HG03457 (cell line): ENCODE measurements at regions not wholly inside any gene's neighbourhood (a gene's known extent, or its start where the extent isn't known, plus 50 kb on each side); places are given as distances from the start of the nearest gene placed in this dataset.
"Not testable (repeated sequence)": the region's sequence is repeated elsewhere in the genome, so short reads cannot be mapped to it uniquely, and the experiment has no call there.

Experiments used
- ATAC-seq: cut with Tn5 transposase; IDR thresholded peaks from one replicate; pipeline ENCODE4 v1.9.1; 2021; ENCODE audit warnings: moderate number of reproducible peaks; ENCODE audit not compliant: unreplicated experiment

DNA sequence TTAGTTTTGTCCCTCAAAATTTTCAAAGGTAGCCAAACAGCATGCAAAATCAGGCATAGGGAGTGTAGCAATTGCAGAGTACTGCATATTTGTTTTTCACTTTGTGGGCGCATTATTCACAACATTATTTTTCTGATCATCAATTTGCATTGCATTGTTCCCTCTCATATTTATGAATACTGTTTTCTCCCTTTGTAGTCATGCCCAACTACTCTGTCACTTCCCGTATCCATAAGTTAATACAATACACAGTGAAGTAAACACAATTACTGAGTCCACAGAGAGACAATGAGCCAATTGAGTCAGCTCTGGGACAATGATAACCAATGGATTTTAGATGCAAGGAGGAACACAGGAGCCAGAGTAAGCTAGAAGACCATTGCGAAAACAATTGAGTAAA, 944.0 kb upstream of the ADGRL4 start:
- ATAC-seq: no peak

DNA sequence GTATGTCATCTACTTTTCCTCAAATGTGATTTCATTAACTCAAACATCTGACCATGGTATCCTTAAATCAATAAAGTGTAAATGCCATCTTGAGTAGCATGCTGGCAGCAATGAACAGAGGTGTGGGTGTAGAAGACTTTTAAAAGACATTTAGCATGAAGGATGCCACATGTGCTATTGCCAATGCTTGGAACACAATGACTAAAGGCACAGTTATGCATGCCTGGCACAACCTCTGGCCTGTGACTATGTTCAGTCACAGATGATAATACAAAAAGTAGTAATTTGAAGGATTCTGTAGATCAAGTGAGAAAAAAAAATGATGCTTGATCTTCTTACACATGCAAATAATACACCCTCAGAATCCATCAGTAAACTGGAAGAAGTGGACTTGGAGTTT, 938.9 kb upstream of the ADGRL4 start:
- no peak for ATAC-seq

DNA sequence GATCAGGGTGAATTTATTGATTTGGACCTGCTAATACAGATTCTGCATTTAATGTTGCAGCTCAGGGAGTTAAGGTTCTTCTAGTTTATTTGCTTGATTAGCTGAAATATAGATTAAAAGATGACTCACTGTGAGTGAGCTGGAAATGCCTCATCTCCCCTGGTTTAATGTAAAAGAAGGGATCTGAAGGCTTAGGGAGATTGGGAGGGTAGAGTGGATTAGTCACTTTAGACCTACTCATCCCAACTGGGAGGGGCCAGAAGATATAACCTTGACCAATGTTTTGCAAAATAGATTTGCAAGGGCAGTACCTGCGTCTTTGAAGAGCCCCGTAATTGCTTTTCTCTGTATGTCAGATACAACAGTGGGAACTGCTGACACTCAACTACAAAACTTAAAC, 922.8 kb upstream of the ADGRL4 start:
- no peak for ATAC-seq

DNA sequence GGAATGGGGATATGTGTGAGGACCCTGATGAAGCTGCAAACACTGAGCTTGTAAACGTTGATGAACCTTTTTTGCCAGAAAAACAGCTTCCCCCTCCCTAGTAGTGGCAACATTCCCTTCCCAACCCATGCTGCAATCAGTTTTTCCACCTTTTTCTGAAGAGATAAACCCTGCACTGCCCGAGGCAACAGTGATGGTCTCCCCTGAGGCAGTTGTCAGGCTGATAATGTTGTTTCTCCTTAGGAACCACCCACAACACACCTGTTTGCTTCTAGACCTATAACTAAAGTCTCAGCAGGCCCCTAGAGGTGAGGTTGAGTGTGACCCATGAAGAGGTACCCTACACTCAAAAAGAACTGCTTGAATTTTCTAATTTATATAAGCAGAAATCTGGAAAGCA, 922.4 kb upstream of the ADGRL4 start:
- no peak for ATAC-seq

- no peak for ATAC-seq
Observed at GRCh38 chr1:79920960-79921669, 914.6 kb upstream of the ADGRL4 start.

DNA sequence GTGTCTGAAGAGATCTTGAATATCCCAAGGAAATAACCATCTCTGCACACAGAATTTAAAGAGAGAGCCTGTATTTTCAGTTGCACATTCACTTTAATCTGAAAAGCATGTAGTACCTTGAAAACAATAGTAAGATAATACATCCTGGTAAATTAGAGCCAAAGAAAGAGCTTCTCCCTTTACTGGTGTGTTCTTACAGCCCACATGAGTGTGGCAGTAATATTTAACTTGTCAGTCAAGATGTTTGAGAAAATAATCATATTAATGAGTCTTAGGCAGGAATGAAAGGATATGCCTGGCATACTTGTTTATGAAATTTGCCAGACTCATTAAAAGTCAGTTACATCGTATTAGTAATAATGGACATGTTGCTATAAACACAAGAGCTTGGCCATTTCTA, 908.4 kb upstream of the ADGRL4 start:
- ATAC-seq: no peak

GRCh38 chr1:79912813-79913212, 906.3 kb upstream of the ADGRL4 start:
- ATAC-seq: no peak

DNA sequence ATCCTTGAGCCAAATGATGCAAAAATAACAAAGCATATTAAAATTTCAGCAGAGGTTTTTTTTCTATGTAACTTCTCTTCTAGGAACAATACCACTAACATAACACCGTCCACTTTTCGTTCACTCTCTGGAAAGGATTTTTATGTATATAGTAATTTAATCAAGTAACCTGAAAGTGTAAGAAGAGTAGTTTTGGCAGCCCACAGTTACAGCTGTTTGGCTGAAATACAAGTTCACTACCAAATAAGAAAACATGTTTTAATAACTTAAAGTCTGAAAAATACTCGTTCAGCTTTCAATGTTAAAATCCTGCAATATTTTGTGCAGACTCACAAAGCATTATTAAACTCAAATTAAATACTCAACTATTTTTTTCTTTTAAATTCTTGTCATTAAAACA, 896.8 kb upstream of the ADGRL4 start:
- no peak for ATAC-seq

GRCh38 chr1:79902418-79902817, 895.9 kb upstream of the ADGRL4 start:
- ATAC-seq: no peak

DNA sequence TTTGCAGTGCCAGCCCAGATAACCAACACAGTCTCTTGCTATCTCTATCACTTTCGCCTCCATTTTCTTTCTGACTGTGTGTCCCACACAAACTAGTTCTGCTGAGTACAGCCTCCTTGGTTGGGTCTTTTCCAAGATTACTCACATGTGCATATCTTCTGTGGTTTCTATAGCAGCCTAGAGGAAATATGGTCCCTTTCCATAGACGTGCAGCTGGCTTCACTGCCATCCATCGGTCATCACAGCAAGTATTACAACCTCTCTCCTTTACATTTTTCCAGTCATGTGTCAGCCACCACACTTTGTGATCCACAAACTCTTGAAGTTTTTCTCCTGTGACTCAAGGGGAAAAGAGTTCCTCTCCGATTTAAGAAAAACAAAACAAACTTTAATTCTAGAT, 893.4 kb upstream of the ADGRL4 start:
- ATAC-seq: no peak

DNA sequence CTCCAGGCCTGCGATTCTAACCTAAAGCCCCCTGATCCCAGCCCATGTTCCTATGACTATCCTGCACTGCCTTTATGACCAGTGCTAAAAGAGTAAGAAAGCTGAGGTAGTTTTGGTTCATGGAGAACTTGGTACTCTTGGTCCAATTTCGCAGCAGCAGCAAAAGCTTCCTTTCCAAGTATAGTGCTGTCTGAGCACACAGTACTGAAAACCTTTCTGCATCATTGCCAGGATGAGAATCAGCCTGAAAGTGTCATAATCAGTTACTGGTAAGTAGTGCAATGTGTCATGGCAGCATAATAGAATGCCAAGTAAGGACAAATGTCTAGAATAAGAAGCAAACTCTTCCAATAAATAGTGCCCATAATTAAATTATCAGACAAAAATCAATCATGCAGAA, 889.6 kb upstream of the ADGRL4 start:
- ATAC-seq: no peak

DNA sequence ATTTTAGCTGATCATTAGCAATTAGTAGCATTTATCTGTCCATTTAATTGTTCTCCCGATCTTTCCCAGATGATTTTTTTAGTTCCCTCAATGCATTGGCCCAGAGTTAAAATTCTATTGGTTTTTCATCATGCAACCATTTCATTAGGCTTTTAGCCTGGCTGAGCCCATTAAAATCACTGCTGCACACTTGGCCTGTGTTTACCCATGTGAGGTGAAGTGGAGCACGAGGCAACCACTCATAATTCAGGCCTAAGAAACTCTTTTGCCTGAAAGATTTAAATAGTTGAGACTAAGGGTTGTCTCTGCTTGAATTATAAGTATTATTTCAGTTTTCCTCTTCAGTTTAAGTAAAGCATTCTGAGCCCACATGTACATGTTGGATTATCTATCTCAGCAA, 889.0 kb upstream of the ADGRL4 start:
- ATAC-seq: no peak

DNA sequence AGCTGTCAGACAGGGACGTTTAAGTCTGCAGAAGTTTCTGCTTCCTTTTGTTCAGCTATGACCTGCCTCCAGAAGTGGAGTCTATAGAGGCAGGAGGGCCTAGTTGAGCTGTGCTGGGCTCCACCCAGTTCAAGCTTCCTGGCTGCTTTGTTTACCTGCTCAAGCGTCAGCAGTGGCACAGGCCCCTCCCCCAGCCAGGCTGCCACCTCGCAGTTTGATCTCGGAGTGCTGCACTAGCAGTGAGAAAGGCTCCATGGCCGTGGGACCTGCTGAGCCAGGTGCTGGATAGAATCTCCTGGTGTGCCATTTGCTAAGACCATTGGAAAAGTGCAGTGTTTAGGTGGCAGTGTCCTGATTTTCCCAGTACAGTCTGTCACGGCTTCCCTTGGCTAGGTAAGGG, 887.6 kb upstream of the ADGRL4 start:
- ATAC-seq: not testable (repeated sequence)

- no peak for ATAC-seq
Observed at GRCh38 chr1:79887059-79887458, 880.5 kb upstream of the ADGRL4 start.

- ATAC-seq: no peak
Observed at GRCh38 chr1:79885101-79885500, 878.6 kb upstream of the ADGRL4 start.

DNA sequence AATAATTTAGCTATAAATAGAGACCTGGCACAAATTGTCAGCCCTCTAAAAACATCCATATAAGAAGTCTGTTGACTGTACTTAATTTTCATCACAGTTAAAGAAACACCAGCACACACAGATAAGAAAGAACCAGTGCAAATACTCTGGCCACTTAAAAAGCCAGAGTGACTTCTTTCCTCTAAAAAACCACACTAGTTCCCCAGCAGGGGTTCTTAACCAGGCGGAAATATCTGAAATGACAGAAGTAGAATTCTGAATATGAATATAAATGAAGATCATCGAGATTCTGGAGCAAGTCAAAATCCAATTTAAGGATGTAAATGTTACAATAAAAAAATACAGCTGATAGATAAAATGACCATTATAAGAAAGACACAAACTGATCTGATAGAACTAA, 870.6 kb upstream of the ADGRL4 start:
- no peak for ATAC-seq

GRCh38 chr1:79875187-79875586, 868.7 kb upstream of the ADGRL4 start:
- ATAC-seq: no peak

DNA sequence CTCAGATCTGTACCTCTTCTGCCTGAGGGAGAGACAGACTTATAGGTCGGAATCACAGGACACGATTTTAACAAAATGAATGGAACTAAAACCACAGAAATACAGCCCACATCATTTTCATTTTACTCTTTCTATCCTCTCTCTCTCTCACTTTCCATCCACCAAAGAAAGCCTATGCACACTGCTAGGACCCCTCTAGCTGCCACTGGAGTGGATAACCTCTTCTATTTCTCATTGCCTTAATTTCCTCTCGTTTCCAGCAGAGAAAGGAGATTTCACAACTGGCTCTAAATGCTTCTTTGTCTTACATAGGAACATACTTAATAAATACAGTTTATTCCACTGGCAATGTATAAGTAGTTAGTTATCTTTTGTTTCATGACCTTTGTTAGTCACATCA, 867.8 kb upstream of the ADGRL4 start:
- no peak for ATAC-seq

DNA sequence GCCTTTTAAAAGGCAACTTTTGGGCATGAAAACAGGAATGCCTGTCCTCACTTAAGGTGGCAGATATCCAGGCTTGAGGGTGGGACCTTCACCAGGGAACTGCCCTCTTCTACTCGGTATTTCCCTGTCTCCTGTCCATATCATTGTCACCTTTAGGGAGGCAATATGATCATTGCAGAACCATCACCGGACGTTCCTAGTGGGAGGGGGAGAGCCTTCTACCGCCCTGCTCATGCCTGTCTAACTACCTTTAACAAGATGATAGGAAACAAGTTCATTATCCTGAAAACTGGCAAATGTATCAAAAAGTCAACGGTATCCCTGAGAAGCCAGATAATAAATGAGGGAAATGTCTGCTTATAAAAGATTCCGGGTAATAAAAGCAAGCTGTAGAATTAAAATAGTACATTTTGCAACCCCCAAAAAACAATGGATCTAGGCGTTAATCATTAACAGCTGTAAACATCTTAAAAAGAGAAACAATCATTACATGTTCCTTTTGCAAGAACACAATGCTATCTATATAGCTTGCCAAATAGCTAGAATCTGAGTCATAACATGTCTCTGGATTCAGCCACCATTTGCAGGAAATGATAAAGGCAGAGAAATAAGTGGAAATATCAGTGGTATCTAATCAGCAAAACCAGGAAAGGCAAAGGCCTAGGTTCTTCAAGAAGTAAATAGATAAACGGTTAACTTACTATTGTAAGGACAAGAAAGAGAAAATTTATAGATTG, 852.9 kb upstream of the ADGRL4 start:
- no peak for ATAC-seq

GRCh38 chr1:79852004-79852403, 845.5 kb upstream of the ADGRL4 start:
- no peak for ATAC-seq

- no peak for ATAC-seq
Observed at GRCh38 chr1:79849388-79849787, 842.9 kb upstream of the ADGRL4 start.

DNA sequence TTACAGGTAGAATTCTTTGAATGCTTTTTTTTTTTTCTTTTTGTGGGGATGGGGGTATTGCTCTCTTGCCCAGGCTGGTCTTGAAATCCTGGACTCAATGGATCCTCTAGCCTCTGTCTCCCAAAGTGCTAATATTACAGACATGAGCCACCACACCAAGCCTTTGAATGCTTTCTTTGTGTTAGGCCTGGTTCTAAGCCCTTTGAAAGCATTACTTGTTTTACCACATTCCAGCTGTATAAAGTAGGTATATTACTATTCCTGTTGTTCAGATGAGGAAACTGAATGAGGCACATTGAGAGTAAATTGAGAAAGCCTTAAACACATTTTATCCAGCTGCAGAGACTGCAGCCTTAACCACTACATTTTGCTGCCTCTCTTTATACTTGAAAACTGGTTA, 841.8 kb upstream of the ADGRL4 start:
- no peak for ATAC-seq

DNA sequence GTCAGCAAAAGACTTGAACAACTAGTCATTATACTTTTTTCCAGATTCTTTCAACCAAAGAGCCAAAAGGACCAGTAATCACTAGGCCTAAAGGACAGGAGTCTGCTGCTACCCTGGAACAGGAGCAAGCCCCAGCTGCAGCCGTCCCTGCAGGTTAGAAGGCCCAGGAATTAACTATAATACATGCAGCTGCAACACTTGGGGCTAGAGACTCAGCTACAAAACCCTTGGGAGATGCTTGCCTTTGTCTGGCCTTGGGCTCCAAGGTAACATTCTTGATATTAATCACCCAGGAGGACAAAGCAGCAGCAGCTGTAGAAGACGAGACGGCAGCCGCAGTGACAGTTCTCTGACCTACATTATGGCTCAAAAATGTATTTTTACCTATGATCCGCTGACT, 841.2 kb upstream of the ADGRL4 start:
- ATAC-seq: no peak
